ENCODE measurements at regions not wholly inside any gene's neighbourhood (a gene's known extent, or its start where the extent isn't known, plus 50 kb on each side); places are given as distances from the start of the nearest gene placed in this dataset.

- TF ChIP-seq CTCF (IDR thresholded peaks at IDR 0.05) (no peak), POLR2AphosphoS5 (IDR thresholded peaks at IDR 0.05) (no peak), POLR2A (IDR thresholded peaks at IDR 0.05) (no peak)
Measured at GRCh38 chr5:30197662-30198061, 995.8 kb upstream of the CDH6 start.

Measured in prostate gland (tissue), 2 donors.